ENCODE measurements at regions not wholly inside any gene's neighbourhood (a gene's known extent, or its start where the extent isn't known, plus 50 kb on each side); places are given as distances from the start of the nearest gene placed in this dataset.

DNA sequence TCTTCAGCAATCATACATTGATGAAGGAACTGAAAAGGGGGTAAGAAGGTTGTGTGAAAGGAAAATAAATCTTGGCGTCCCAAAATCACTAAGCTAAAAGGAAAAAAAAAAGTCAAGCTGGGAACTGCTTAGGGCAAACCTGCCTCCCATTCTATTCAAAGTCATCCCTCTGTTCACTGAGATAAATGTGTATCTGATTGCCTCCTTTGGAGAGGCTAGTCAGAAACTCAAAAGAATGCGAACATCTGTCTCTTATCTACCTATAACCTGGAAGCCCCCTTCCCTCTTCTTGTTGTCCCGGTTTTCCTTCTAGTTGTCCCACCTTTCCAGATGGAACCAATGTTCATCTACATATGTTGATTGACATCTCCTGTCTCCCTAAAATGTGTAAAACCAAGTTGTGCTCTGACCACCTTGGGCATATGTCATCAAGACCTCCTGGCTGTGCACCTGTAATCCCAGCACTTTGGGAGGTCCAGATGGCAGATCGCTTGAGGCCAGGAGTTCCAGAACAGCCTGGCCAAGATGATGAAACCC lies 53.1 kb downstream of the RESF1 start:
- ChIA-PET POLR2A (no interaction called here), SMC1A (ENCODE audit: uncharacterized antibody, unreplicated experiment) (no interaction called here), CTCF (no interaction called here), RAD21 (ENCODE audit: unreplicated experiment) (interaction anchor here (0.6 kb wide), 1 partner anchor 670 kb away, joined by 3 read pairs; no protein-coding TSS in a partner anchor)
- FAIRE-seq (no peak), ATAC-seq (no peak), DNase-seq (ENCODE audit: low read depth, low spot score) (no peak)
- in situ Hi-C loops (cut with MboI), result no loop called here
- Histone ChIP-seq H3K9ac (ENCODE audit: control insufficient read depth, insufficient read depth, low read length) (no peak overlapping the region), H3K9me3 (replicated peaks; ENCODE audit: control insufficient read depth, insufficient read depth, low read length) (no peaks in the 10 kb centered on the region), H3K79me2 (ENCODE audit: control insufficient read depth, insufficient read depth, low read length) (no peaks in the 10 kb centered on the region), H3K27me3 (replicated peaks in 1 of 2; ENCODE audit: control insufficient read depth in 2 of 2, insufficient read depth in 2 of 2, low read length in 1 of 2) (no peaks in the 10 kb centered on the region), H2AFZ (ENCODE audit: control insufficient read depth, low read depth, low read length) (no peak overlapping the region), H3K36me3 (ENCODE audit: control insufficient read depth in 2 of 2, insufficient read depth in 2 of 2, low read length in 1 of 2) (no peaks in the 10 kb centered on the region), H3K4me1 (ENCODE audit: control insufficient read depth, insufficient read depth, low read length) (no peaks in the 10 kb centered on the region), H4K20me1 (ENCODE audit: control insufficient read depth, insufficient read depth) (no peaks in the 10 kb centered on the region), H3K4me3 (no peak overlapping the region), H3K4me2 (ENCODE audit: control insufficient read depth, insufficient read depth) (no peak overlapping the region), H3K27ac (ENCODE audit: control insufficient read depth, insufficient read depth) (no peak overlapping the region)
- intact Hi-C loops (cut with micrococcal nuclease; ENCODE audit: unreplicated experiment), result no loop called here
- 96% methylated on average over 4 of the region's 4 CpGs for WGBS (ENCODE audit: insufficient coverage, insufficient replicate concordance, low lambda C conversion rate, missing lambda C conversion rate)
- no peak for TF ChIP-seq FOXM1 (IDR thresholded peaks at IDR 0.05; ENCODE audit: low read depth, low read length)
- TF ChIP-seq, protein P1, sequence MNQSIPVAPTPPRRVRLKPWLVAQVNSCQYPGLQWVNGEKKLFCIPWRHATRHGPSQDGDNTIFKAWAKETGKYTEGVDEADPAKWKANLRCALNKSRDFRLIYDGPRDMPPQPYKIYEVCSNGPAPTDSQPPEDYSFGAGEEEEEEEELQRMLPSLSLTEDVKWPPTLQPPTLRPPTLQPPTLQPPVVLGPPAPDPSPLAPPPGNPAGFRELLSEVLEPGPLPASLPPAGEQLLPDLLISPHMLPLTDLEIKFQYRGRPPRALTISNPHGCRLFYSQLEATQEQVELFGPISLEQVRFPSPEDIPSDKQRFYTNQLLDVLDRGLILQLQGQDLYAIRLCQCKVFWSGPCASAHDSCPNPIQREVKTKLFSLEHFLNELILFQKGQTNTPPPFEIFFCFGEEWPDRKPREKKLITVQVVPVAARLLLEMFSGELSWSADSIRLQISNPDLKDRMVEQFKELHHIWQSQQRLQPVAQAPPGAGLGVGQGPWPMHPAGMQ (IDR thresholded peaks at IDR 0.05; ENCODE audit: borderline replicate concordance), result no peak
- TF ChIP-seq, protein P2, sequence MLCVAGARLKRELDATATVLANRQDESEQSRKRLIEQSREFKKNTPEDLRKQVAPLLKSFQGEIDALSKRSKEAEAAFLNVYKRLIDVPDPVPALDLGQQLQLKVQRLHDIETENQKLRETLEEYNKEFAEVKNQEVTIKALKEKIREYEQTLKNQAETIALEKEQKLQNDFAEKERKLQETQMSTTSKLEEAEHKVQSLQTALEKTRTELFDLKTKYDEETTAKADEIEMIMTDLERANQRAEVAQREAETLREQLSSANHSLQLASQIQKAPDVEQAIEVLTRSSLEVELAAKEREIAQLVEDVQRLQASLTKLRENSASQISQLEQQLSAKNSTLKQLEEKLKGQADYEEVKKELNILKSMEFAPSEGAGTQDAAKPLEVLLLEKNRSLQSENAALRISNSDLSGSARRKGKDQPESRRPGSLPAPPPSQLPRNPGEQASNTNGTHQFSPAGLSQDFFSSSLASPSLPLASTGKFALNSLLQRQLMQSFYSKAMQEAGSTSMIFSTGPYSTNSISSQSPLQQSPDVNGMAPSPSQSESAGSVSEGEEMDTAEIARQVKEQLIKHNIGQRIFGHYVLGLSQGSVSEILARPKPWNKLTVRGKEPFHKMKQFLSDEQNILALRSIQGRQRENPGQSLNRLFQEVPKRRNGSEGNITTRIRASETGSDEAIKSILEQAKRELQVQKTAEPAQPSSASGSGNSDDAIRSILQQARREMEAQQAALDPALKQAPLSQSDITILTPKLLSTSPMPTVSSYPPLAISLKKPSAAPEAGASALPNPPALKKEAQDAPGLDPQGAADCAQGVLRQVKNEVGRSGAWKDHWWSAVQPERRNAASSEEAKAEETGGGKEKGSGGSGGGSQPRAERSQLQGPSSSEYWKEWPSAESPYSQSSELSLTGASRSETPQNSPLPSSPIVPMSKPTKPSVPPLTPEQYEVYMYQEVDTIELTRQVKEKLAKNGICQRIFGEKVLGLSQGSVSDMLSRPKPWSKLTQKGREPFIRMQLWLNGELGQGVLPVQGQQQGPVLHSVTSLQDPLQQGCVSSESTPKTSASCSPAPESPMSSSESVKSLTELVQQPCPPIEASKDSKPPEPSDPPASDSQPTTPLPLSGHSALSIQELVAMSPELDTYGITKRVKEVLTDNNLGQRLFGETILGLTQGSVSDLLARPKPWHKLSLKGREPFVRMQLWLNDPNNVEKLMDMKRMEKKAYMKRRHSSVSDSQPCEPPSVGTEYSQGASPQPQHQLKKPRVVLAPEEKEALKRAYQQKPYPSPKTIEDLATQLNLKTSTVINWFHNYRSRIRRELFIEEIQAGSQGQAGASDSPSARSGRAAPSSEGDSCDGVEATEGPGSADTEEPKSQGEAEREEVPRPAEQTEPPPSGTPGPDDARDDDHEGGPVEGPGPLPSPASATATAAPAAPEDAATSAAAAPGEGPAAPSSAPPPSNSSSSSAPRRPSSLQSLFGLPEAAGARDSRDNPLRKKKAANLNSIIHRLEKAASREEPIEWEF (IDR thresholded peaks at IDR 0.05; ENCODE audit: insufficient replicate concordance, low read depth, low read length), result no peak
- TF ChIP-seq, protein P3, sequence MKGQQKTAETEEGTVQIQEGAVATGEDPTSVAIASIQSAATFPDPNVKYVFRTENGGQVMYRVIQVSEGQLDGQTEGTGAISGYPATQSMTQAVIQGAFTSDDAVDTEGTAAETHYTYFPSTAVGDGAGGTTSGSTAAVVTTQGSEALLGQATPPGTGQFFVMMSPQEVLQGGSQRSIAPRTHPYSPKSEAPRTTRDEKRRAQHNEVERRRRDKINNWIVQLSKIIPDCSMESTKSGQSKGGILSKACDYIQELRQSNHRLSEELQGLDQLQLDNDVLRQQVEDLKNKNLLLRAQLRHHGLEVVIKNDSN (IDR thresholded peaks at IDR 0.05; ENCODE audit: borderline replicate concordance, extremely low read length, insufficient read depth, low read depth, low read length), result no peak
- no peak for TF ChIP-seq FOXK2 (IDR thresholded peaks at IDR 0.05)
- no peak for TF ChIP-seq ATF7 (IDR thresholded peaks at IDR 0.05; ENCODE audit: low read depth)
- TF ChIP-seq, protein P4, sequence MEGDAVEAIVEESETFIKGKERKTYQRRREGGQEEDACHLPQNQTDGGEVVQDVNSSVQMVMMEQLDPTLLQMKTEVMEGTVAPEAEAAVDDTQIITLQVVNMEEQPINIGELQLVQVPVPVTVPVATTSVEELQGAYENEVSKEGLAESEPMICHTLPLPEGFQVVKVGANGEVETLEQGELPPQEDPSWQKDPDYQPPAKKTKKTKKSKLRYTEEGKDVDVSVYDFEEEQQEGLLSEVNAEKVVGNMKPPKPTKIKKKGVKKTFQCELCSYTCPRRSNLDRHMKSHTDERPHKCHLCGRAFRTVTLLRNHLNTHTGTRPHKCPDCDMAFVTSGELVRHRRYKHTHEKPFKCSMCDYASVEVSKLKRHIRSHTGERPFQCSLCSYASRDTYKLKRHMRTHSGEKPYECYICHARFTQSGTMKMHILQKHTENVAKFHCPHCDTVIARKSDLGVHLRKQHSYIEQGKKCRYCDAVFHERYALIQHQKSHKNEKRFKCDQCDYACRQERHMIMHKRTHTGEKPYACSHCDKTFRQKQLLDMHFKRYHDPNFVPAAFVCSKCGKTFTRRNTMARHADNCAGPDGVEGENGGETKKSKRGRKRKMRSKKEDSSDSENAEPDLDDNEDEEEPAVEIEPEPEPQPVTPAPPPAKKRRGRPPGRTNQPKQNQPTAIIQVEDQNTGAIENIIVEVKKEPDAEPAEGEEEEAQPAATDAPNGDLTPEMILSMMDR (IDR thresholded peaks at IDR 0.05 in 2 of 3, conservative IDR thresholded peaks at IDR 0.05 in 1 of 3; ENCODE audit: control insufficient read depth in 2 of 3, extremely low read depth in 1 of 3, insufficient read depth in 1 of 3, low read depth in 3 of 3, low read length in 3 of 3), result no peak
- BruUV-seq (replicated peaks), result no TSS peak

Data from GM12878 (cell line).